SHP77 (cell line): ENCODE measurements at regions not wholly inside any gene's neighbourhood (a gene's known extent, or its start where the extent isn't known, plus 50 kb on each side); places are given as distances from the start of the nearest gene placed in this dataset.

Source experiments
- DNase-seq, 2 experiments: peaks; one replicate each; lab custom pipeline; 2025; lab: John Stamatoyannopoulos, UW

- DNase-seq, result no peak
Observed at GRCh38 chr10:111446966-111447365, 370.1 kb downstream of the ADRA2A start.

GRCh38 chr10:111452153-111452552, 375.3 kb downstream of the ADRA2A start:
- DNase-seq, result no peak

GRCh38 chr10:111455776-111456426, 379.1 kb downstream of the ADRA2A start:
- DNase-seq, result no peak

DNA sequence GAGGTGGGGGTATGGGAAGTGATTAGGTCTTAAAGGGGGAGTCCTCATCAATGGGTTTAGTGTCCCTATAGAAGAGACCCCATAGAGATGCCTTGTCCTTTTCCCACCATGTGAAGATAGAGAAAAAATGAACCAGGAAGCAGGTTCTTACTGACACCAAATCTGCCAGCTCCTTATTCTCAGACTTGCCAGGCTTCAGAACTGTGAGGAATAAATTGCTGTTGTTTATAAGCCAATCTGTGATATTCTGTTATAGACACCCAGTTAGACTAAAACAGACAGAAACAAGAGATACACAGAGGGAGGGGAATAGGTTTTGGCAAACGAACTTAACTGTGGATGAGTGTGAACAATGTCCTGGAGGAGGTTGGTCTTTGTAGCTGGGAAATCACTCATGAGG, 381.4 kb downstream of the ADRA2A start:
- DNase-seq, result no peak

- DNase-seq, result no peak
Observed at GRCh38 chr10:111459967-111460366, 383.1 kb downstream of the ADRA2A start.

GRCh38 chr10:111472445-111472844, 395.6 kb downstream of the ADRA2A start:
- DNase-seq, result no peak

DNA sequence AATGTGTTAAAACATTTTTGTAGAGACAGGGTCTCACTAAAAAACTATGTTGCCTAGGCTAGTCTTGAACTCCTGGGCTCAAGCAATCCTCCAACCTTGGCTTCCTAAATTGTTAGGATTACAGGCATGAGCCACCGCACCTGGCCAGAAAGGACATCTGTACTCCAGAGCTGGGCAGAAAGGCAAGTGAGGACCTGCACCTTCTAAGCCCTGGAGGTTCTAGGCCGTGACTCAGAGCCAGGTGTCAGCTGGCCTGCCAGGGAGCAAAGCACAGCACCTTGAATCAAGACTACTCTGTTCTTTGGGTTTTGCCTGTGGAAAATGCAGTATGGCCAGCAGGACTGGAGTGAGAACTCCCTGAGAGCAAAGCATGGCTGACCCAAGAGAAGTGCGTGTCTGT, 396.5 kb downstream of the ADRA2A start:
- DNase-seq, result no peak

- DNase-seq, result no peak
Observed at GRCh38 chr10:111474786-111475185, 398.0 kb downstream of the ADRA2A start.

- no peak for DNase-seq
Observed at GRCh38 chr10:111475720-111476119, 398.9 kb downstream of the ADRA2A start.

GRCh38 chr10:111478651-111479050, 401.8 kb downstream of the ADRA2A start:
- no peak for DNase-seq

DNA sequence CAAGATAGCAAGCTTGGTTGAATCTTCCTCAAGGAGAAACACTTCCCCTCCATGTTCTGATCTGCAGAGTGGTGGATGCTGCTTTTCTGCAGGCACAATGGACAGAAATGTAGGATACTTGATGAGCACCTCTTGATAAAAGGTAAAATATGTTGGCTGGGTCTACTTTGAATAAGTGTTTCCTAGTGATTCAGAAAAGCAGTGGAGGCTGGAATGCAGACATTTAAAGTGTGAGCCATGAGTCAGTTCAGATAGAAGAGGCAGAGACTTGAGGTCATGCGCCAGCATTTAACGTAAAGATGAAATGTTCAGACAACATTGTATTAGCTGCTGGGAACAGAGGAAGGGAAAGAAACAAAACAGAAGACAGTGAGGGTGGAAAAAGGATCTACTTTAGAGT, 403.1 kb downstream of the ADRA2A start:
- no peak for DNase-seq

DNA sequence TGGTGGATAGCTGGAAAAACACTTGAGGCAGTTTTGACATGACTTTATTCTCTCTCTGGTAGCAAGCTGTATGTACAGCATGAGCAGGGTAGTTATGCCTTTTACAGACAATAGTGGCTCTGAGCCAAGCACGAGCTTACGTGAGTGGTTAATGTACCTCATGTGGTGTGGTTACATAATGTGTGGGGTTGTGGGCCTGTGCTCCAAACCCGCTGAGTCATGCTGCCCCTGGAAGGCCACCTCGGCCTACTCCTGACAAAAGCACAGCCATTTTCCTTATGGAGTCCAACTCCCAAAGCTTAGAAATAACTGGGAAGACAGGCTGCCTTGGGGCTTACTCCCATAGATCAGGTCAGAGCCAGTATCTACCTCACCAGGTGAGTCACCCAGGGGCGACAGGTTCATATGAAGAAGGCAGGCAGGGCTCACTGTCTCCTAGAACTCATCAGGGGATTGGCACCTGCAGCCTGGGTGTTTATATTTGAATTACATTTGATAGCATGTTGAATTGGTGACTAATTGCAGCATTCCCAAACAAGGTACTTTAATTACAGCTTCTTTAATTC, 404.5 kb downstream of the ADRA2A start:
- no peak for DNase-seq

GRCh38 chr10:111481866-111482265, 405.0 kb downstream of the ADRA2A start:
- no peak for DNase-seq

GRCh38 chr10:111482621-111483216, 405.9 kb downstream of the ADRA2A start:
- no peak for DNase-seq

- DNase-seq, result no peak
Observed at GRCh38 chr10:111485767-111486166, 408.9 kb downstream of the ADRA2A start.

DNA sequence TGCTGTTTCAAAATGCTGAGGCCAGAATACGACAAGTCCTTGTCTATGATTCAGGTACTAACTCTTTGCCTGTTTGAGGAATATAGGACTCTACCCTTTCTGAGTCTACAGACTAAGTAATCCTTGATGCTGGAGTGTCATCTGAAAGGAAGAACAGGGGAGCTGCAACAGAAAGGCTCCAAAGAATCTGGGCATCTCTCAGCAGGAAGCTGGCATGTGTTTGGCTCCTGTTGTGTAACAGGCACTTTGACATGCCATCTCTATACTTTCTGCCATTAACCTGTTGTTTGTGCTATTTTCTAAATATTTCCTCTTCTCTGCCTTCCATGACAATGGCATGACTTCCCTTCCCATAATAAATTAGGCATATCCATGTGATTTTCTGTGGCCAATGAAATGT, 409.5 kb downstream of the ADRA2A start:
- DNase-seq, result no peak

DNA sequence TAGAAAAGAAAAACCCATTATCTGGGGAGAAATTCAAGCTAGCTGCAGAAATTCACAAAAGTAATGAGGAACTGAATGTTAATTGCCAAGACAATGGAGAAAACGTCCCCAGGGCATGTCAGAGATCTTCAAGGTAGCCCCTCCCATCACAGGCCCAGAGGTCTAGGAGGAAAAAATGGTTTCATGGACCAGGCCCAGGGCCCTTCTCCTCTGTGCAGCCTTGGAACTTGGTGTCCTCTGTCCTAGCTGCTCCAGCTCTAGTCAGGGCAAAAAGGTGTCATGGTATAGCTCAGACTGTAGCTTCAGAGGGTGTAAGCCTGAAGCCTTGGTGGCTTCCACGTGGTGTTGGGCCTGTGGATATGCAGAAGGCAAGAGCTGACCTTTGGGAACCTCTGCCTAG, 411.8 kb downstream of the ADRA2A start:
- no peak for DNase-seq

- no peak for DNase-seq
Observed at GRCh38 chr10:111491154-111491553, 414.3 kb downstream of the ADRA2A start.

DNA sequence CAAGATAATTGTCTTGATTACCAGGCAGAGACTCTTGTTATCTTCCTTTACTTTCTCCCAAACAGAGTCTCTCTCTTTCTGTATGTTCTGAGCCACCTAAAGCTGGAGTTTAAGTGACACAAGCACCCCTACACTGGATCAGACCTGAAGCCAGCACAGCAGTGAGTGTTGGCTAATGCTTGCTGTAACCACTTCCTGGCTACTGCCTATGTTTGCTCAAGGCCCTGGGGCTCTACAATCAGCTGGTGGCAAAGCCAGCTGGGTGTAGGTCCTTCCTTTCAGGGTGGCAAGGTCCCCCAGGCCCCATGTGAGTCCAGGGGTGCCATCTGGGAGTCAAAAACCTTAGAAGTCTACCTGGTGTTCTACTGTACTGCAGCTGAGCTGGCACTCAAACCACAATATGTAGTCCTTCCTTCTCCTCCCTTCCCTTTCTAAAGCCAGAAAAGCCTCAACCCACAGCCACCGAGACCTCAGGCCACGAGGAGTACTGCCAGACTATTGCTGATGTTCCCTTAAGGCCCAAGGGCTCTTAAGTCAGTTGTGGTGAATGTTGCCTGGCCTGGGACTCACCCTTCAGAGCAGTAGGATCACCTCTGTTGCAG, 416.3 kb downstream of the ADRA2A start:
- DNase-seq, result no peak

DNA sequence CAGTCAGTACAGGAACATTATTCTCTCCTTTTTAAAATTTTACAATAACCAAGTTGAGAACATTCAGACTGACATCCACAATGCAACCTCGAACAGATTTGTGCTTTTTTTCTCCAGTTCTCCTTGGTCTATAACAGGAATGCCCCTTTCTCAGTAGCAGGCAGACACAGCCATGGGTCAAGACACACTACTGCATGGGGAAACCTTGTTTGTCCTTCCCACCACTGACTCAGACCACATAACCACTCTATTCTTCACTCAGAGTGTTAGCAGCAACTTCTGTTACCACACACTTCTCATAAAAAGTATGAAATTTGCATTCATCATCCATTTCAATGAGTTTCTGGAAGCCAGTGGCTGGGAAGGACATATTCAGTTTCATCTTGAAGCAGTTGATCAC, 421.7 kb downstream of the ADRA2A start:
- no peak for DNase-seq

DNA sequence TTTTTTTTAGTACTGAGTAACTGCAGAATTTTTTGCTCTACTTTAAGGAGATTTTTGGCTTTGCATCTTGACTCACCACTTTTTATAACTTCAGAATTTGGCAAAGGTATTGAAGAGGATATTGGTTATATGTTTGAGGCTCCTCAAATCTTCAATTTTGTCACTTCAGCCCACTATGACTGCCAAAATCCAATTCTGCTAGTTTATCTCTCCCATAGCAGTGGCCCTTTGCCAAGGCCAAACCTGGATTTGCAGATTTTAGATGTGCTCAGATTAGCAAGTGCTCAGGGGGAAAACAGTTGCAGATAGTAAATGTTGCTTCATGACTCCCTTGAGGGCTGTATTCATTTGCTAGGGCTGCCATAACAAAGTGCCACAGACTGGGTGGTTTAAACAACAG, 427.5 kb downstream of the ADRA2A start:
- no peak for DNase-seq

DNA sequence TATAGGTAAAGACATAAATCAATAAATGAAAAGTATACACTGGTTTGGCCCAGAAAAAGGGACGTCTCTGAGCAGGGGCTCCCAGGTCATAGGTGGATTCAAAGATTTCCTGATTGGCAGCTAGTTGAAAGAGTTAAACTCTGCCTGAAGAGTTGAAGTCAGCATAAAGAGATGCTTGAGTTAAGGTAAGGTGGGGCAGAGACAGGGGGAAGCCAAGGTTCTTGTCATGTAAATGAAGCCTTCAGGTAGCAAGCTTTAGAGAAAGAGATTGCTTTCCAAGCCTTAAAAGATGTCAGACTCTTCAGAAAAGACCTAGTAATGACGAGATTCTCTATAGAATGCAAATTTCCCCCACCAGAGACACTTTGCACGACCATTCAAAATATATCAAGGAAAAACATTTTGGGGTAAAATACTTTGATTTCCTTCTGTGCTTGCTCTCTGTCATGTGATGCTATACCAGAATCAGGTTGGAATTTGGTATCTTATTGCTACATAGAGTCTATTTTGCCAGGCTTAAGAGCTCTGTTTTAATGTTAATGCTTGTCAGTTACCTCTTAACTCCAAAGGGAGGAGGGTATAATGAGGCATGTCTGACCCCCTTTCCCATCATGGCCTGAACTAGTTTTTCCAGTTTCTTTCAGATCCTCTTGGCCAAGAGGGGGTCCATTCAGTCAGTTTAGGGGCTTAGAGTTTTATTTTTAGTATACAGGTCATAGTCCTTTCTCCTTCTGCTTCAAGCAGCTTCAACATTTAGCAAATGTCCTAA, 429.6 kb downstream of the ADRA2A start:
- no peak for DNase-seq

- no peak for DNase-seq
Observed at GRCh38 chr10:111511751-111512150, 434.9 kb downstream of the ADRA2A start.
